ENCODE measurements at regions not wholly inside any gene's neighbourhood (a gene's known extent, or its start where the extent isn't known, plus 50 kb on each side); places are given as distances from the start of the nearest gene placed in this dataset.
"Not testable (repeated sequence)": the region's sequence is repeated elsewhere in the genome, so short reads cannot be mapped to it uniquely, and the experiment has no call there.

DNA sequence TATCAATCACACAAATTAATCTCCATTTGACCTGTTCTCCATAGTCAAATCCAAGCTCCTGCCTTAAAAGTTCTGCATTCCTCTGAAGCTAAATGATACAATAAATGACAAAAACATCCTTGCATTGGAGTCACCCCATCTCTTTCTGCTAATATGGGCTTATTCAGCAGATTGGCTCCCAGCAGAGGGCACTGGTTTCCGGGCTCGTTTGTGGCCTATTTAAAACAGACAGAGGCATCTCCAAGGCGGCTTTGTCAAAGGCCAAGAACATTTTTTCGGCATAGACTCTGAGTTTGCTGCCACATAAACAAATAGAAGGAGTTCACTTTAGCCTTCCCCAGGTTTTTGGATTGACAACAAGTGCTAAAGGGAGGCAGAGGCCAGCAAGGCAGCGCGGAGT is 204.4 kb upstream of the RASGRP1 start:
- peak; percentile 31 for TF ChIP-seq CTCF (IDR thresholded peaks at IDR 0.05; ENCODE audit: low read depth, low read length, missing control alignments)
- DNase-seq (ENCODE audit: extremely low read depth, low read depth), result no peak
- no peak overlapping the region for H3K4me3 ChIP-seq (replicated peaks; ENCODE audit: low read depth, low read length)

- TF ChIP-seq CTCF (IDR thresholded peaks at IDR 0.05; ENCODE audit: low read depth, low read length, missing control alignments), result no peak
- no peak for DNase-seq (ENCODE audit: extremely low read depth, low read depth)
- H3K4me3 ChIP-seq (replicated peaks; ENCODE audit: low read depth, low read length), result no peak overlapping the region
These were observed 204.9 kb upstream of the RASGRP1 start for GRCh38 chr15:38769492-38769891.

DNA sequence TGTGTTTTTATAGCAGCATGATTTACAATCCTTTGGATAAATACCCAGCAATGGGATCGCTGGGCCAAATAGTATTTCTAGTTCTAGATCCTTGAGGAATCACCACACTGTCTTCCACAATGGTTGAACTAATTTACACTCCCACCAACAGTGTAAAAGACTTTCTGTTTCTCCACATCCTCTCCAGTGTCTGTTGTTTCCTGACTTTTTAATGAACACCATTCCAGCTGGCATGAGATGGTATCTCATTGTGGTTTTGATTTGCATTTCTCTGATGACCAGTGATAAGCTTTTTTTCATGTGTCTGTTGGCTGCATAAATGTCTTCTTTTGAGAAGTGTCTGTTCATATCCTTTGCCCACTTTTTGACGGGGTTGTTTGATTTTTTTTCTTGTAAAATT is 209.5 kb upstream of the RASGRP1 start:
- not testable (repeated sequence) for DNase-seq (ENCODE audit: extremely low read depth, low read depth); H3K4me3 ChIP-seq (replicated peaks; ENCODE audit: low read depth, low read length)

DNA sequence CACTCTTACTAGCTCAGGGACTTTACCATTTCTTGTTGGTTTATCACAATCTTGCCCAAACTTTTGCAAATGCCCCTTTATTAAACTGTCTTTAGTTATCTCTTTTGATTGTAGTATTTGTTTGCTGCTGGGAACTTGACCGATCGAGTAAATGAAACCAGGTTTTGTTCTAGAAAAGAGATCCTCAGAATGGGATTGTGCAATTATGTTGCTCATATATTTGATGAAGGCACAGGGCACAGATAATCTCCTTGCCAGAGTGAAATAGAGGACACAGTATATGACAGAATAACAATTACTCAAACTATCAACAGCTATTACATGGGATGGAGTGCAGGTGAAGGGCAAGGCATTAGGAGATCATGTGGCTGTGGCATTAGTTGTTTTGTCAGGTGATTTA is 216.6 kb upstream of the RASGRP1 start:
- no peak for TF ChIP-seq CTCF (IDR thresholded peaks at IDR 0.05; ENCODE audit: low read depth, low read length, missing control alignments)
- no peak for DNase-seq (ENCODE audit: extremely low read depth, low read depth)
- H3K4me3 ChIP-seq (replicated peaks; ENCODE audit: low read depth, low read length), result no peak overlapping the region

- H3K4me3 ChIP-seq (replicated peaks; ENCODE audit: low read depth, low read length), result no peak overlapping the region
- DNase-seq (ENCODE audit: extremely low read depth, low read depth), result no peak
- no peak for TF ChIP-seq CTCF (IDR thresholded peaks at IDR 0.05; ENCODE audit: low read depth, low read length, missing control alignments)
These were observed 217.5 kb upstream of the RASGRP1 start for GRCh38 chr15:38782156-38782555.

DNA sequence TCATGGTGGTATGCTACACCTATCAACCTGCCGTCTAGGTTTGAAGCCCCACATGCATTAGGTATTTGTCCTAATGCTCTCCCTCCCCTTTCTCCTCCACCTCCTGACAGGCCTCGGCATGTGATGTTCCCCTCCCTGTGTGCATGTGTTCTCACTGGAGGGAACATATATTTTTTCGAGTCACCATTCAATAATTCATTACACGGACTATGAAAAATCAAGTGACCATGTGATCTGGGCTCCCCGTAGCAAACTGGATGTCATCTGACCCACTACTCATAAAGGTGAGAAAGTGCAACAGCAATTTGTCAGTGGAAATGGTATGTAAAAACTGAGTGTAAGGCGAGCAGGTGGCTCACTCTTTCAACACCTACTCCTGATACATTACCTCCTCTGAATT is 224.3 kb upstream of the RASGRP1 start:
- no peak for DNase-seq (ENCODE audit: extremely low read depth, low read depth)
- no peak for TF ChIP-seq CTCF (IDR thresholded peaks at IDR 0.05; ENCODE audit: low read depth, low read length, missing control alignments)
- no peak overlapping the region for H3K4me3 ChIP-seq (replicated peaks; ENCODE audit: low read depth, low read length)

- TF ChIP-seq CTCF (IDR thresholded peaks at IDR 0.05; ENCODE audit: low read depth, low read length, missing control alignments), result no peak
- no peak for DNase-seq (ENCODE audit: extremely low read depth, low read depth)
- H3K4me3 ChIP-seq (replicated peaks; ENCODE audit: low read depth, low read length), result no peak overlapping the region
These were observed 225.0 kb upstream of the RASGRP1 start for GRCh38 chr15:38789566-38789965.

All from HFF-Myc (cell line).